ENCODE measurements at regions not wholly inside any gene's neighbourhood (a gene's known extent, or its start where the extent isn't known, plus 50 kb on each side); places are given as distances from the start of the nearest gene placed in this dataset.

- Histone ChIP-seq H3K27ac (no peak overlapping the region), H3K4me3 (no peak overlapping the region), H3K9me3 (no peaks in the 10 kb centered on the region), H3K4me1 (no peaks in the 10 kb centered on the region), H3K27me3 (no peaks in the 10 kb centered on the region), H3K36me3 (no peaks in the 10 kb centered on the region)
- intact Hi-C loops (cut with DNase I; ENCODE audit: low total_unique reads): no loop called here
- TF ChIP-seq, protein P1, sequence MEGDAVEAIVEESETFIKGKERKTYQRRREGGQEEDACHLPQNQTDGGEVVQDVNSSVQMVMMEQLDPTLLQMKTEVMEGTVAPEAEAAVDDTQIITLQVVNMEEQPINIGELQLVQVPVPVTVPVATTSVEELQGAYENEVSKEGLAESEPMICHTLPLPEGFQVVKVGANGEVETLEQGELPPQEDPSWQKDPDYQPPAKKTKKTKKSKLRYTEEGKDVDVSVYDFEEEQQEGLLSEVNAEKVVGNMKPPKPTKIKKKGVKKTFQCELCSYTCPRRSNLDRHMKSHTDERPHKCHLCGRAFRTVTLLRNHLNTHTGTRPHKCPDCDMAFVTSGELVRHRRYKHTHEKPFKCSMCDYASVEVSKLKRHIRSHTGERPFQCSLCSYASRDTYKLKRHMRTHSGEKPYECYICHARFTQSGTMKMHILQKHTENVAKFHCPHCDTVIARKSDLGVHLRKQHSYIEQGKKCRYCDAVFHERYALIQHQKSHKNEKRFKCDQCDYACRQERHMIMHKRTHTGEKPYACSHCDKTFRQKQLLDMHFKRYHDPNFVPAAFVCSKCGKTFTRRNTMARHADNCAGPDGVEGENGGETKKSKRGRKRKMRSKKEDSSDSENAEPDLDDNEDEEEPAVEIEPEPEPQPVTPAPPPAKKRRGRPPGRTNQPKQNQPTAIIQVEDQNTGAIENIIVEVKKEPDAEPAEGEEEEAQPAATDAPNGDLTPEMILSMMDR (IDR thresholded peaks at IDR 0.05): no peak
- no peak for TF ChIP-seq POLR2A (IDR thresholded peaks at IDR 0.05)
- DNase-seq: no peak
Observed at GRCh38 chr13:47415048-47415447, 518.2 kb upstream of the HTR2A start.

DNA sequence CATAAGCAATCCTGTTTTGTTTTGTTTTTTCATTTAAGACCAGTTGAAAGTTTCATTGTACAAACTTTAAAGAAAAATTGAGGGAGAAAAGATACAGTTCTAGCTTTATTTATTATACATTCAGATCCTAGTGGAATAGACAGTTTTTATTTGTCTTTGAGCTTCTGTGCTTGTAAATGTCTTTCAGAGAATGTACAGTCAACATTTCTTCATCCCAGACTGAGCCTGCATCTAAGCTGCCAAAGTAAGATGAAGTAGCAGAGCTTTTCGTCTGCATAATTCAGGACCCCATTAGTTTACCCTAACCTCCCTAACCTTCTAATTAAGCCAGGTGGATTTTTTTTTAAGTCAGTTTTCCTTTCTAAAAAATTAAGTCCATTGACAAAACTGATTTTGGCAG lies 516.7 kb upstream of the HTR2A start:
- DNase-seq: no peak
- H3K27ac ChIP-seq: no peak overlapping the region
- H3K9me3 ChIP-seq: no peaks in the 10 kb centered on the region
- H3K4me3 ChIP-seq: no peak overlapping the region
- no peaks in the 10 kb centered on the region for H3K36me3 ChIP-seq
- TF ChIP-seq, protein P1 (IDR thresholded peaks at IDR 0.05): no peak
- intact Hi-C loops (cut with DNase I; ENCODE audit: low total_unique reads): no loop called here
- no peaks in the 10 kb centered on the region for H3K27me3 ChIP-seq
- no peaks in the 10 kb centered on the region for H3K4me1 ChIP-seq

DNA sequence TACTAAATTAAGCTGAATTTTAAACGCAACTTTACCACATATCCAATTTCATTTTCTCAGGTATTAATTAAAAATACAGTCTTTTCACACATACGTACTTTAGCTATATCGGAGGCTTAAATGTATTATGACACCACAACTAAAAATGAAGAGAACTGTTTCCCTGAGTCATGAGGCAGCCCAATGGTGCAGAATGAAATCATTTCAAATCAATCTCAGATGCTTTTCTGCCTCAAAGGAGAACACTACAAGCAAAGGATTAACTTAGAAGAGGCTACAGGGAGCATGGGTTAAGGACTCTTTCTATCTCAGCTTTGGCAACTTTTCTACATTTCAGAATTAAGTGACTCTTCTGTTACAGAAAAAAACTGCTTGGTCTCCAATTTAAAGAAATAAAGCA lies 516.3 kb upstream of the HTR2A start:
- Histone ChIP-seq H3K4me1 (no peaks in the 10 kb centered on the region), H3K27me3 (no peaks in the 10 kb centered on the region), H3K27ac (no peak overlapping the region), H3K36me3 (no peaks in the 10 kb centered on the region), H3K4me3 (no peak overlapping the region), H3K9me3 (no peaks in the 10 kb centered on the region)
- no peak for DNase-seq
- intact Hi-C loops (cut with DNase I; ENCODE audit: low total_unique reads): no loop called here
- TF ChIP-seq, protein P1 (IDR thresholded peaks at IDR 0.05): no peak
- no peak for TF ChIP-seq POLR2A (IDR thresholded peaks at IDR 0.05)

GRCh38 chr13:47409778-47410177 lies 512.9 kb upstream of the HTR2A start:
- H3K4me1 ChIP-seq: no peaks in the 10 kb centered on the region
- no peaks in the 10 kb centered on the region for H3K9me3 ChIP-seq
- no peaks in the 10 kb centered on the region for H3K36me3 ChIP-seq
- H3K27ac ChIP-seq: no peak overlapping the region
- no peaks in the 10 kb centered on the region for H3K27me3 ChIP-seq
- TF ChIP-seq, protein P1 (IDR thresholded peaks at IDR 0.05): no peak
- TF ChIP-seq POLR2A (IDR thresholded peaks at IDR 0.05): no peak
- intact Hi-C loops (cut with DNase I; ENCODE audit: low total_unique reads): no loop called here
- H3K4me3 ChIP-seq: no peak overlapping the region
- DNase-seq: no peak

DNA sequence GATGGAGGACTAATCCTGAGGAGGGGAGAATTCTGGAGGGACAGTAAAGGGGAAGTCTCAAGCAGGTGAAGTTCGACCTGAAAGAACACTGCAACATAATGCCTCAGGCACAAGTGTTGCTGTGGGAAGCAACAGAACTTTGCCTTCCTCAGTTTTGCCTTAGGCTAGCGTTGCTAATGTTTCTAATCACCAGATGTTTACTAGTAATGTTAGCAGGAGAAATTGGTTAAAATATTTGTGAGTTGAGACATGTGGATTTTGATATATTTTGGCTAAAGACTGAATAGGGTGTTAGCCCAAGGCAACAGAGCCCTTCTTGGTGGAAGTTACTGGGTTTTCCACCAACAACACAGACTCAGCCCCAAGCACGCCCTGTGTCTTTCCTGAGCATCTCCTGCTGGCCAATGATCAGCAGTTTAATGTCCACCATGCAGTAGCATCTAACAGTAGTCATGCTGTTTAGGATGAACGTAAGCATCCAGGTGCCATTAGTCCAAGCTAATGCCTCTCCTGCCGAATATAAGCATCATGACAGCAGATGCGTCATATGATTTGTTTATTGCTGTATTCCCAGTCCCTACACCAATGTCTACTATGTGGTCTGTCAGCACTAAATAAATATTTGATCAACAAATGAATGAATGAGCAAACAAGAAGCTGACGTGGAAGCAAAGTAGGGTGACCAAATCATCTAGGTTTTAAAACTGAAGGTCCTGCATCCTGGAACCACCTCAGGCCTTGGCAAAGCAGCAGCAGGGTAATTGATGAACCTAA lies 511.9 kb upstream of the HTR2A start:
- no peak overlapping the region for H3K27ac ChIP-seq
- intact Hi-C loops (cut with DNase I; ENCODE audit: low total_unique reads): no loop called here
- H3K4me1 ChIP-seq: no peaks in the 10 kb centered on the region
- TF ChIP-seq, protein P1 (IDR thresholded peaks at IDR 0.05): no peak
- no peak for TF ChIP-seq POLR2A (IDR thresholded peaks at IDR 0.05)
- no peaks in the 10 kb centered on the region for H3K27me3 ChIP-seq
- no peak overlapping the region for H3K4me3 ChIP-seq
- H3K36me3 ChIP-seq: no peaks in the 10 kb centered on the region
- no peak for DNase-seq
- no peaks in the 10 kb centered on the region for H3K9me3 ChIP-seq
